ENCODE measurements at regions not wholly inside any gene's neighbourhood (a gene's known extent, or its start where the extent isn't known, plus 50 kb on each side); places are given as distances from the start of the nearest gene placed in this dataset.

DNA sequence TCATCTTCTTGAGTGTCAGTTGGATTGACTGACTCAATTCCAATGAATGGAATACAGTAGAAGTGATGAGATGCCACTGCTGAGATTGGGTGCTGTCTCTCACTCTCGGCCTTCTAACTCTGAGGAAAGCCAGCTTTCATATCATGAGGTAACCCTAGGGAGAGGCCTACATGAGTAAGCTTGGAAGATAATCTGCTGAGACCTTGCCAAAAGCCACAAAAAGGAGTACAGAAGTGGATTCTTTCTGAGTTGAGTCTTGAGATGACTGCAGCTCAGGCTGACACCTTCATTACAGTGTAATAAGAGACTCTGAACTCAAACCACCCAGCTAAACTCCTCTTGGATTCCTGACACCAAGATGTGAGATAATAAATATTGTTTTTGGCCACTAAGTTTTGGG lies 537.4 kb upstream of the MAGEB18 start:
- Histone ChIP-seq H3K36me3 (ENCODE audit: control insufficient read depth in 2 of 2, extremely low read depth in 1 of 2, insufficient read depth in 1 of 2, low read length in 1 of 2) (no peaks in the 10 kb centered on the region), H3K4me3 (ENCODE audit: control insufficient read depth in 1 of 2, extremely low read depth in 1 of 2, low read length in 1 of 2) (no peak overlapping the region), H3K4me1 (ENCODE audit: control insufficient read depth in 1 of 2, extremely low read depth in 1 of 2, insufficient read depth in 2 of 2, low read length in 2 of 2) (no peaks in the 10 kb centered on the region), H3K27ac (ENCODE audit: low read length) (no peak overlapping the region), H3K27me3 (replicated peaks in 1 of 2; ENCODE audit: control insufficient read depth in 2 of 2, extremely low read depth in 1 of 2, insufficient read depth in 2 of 2, low read length in 1 of 2) (no peaks in the 10 kb centered on the region), H3K9me3 (no peaks in the 10 kb centered on the region)
- no peak overlapping the region for H3K4me3 Mint-ChIP-seq
- ChIA-PET CTCF (no interaction called here), POLR2A (no interaction called here)
- H3K27ac Mint-ChIP-seq, result no peak overlapping the region
- ATAC-seq (replicated peaks in 1 of 4) (no peak), DNase-seq (no peak)
- H3K36me3 Mint-ChIP-seq, result no peaks in the 10 kb centered on the region
- H3K27me3 Mint-ChIP-seq, result no peaks in the 10 kb centered on the region
- no CpG with 5 or more reads among the region's 1 CpG for WGBS (ENCODE audit: insufficient coverage)
- peaks cover 0 to 23% (median 2%) of the 10 kb centered on the region in 3 donors for H3K9me3 Mint-ChIP-seq
- no peaks in the 10 kb centered on the region for H3K4me1 Mint-ChIP-seq

DNA sequence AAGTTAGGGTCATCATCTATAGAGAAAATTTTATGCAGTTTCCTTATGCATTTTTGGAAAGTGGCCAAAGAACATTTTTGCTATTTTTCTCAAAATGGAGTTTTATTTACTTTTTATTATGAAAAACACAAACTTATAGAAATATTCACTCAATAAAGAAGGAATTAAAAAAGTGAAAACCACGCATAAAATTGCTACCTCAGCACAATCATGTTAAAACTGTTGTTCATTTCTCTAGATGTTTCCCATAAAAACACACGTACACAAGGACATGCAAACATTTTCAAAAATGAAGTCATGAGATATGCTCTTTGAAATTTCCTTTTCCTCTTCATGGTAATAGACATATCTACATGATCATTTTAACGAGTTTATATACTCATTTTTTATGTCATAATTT lies 536.8 kb upstream of the MAGEB18 start:
- Mint-ChIP-seq H3K4me1 (no peaks in the 10 kb centered on the region), H3K27ac (no peak overlapping the region), H3K36me3 (no peaks in the 10 kb centered on the region), H3K4me3 (no peak overlapping the region), H3K9me3 (peaks cover 0 to 23% (median 0%) of the 10 kb centered on the region in 3 donors), H3K27me3 (no peaks in the 10 kb centered on the region)
- no peaks in the 10 kb centered on the region for H3K27me3 ChIP-seq (replicated peaks in 1 of 2; ENCODE audit: control insufficient read depth in 2 of 2, extremely low read depth in 1 of 2, insufficient read depth in 2 of 2, low read length in 1 of 2)
- ATAC-seq (replicated peaks in 1 of 4) (no peak), DNase-seq (no peak)
- H3K4me3 ChIP-seq (ENCODE audit: control insufficient read depth in 1 of 2, extremely low read depth in 1 of 2, low read length in 1 of 2), result no peak overlapping the region
- no CpG with 5 or more reads among the region's 3 CpGs for whole genome bisulfite sequencing (ENCODE audit: insufficient coverage)
- POLR2A ChIA-PET, result no interaction called here
- no peaks in the 10 kb centered on the region for H3K36me3 ChIP-seq (ENCODE audit: control insufficient read depth in 2 of 2, extremely low read depth in 1 of 2, insufficient read depth in 1 of 2, low read length in 1 of 2)
- no peaks in the 10 kb centered on the region for H3K9me3 ChIP-seq
- H3K4me1 ChIP-seq (ENCODE audit: control insufficient read depth in 1 of 2, extremely low read depth in 1 of 2, insufficient read depth in 2 of 2, low read length in 2 of 2), result no peaks in the 10 kb centered on the region
- CTCF ChIA-PET, result no interaction called here
- no peak overlapping the region for H3K27ac ChIP-seq (ENCODE audit: low read length)

GRCh38 chrX:25618248-25618647 lies 519.9 kb upstream of the MAGEB18 start:
- no peaks in the 10 kb centered on the region for H3K27me3 ChIP-seq (replicated peaks in 1 of 2; ENCODE audit: control insufficient read depth in 2 of 2, extremely low read depth in 1 of 2, insufficient read depth in 2 of 2, low read length in 1 of 2)
- peaks cover 0 to 4% of the 10 kb centered on the region in 2 donors for H3K27me3 Mint-ChIP-seq
- H3K4me3 Mint-ChIP-seq, result no peak overlapping the region
- no peaks in the 10 kb centered on the region for H3K4me1 ChIP-seq (ENCODE audit: control insufficient read depth in 1 of 2, extremely low read depth in 1 of 2, insufficient read depth in 2 of 2, low read length in 2 of 2)
- H3K27ac Mint-ChIP-seq, result no peak overlapping the region
- H3K4me1 Mint-ChIP-seq, result no peaks in the 10 kb centered on the region
- no peak for ATAC-seq (replicated peaks in 1 of 4)
- POLR2A ChIA-PET, result no interaction called here
- H3K9me3 Mint-ChIP-seq, result peaks cover 0 to 4% (median under 1%) of the 10 kb centered on the region in 3 donors
- no peak for DNase-seq
- WGBS (ENCODE audit: insufficient coverage), result no CpG with 5 or more reads among the region's 4 CpGs
- no peaks in the 10 kb centered on the region for H3K9me3 ChIP-seq
- H3K27ac ChIP-seq (ENCODE audit: low read length), result no peak overlapping the region
- no peaks in the 10 kb centered on the region for H3K36me3 ChIP-seq (ENCODE audit: control insufficient read depth in 2 of 2, extremely low read depth in 1 of 2, insufficient read depth in 1 of 2, low read length in 1 of 2)
- CTCF ChIA-PET, result no interaction called here
- no peak overlapping the region for H3K4me3 ChIP-seq (ENCODE audit: control insufficient read depth in 1 of 2, extremely low read depth in 1 of 2, low read length in 1 of 2)
- no peaks in the 10 kb centered on the region for H3K36me3 Mint-ChIP-seq

GRCh38 chrX:25640276-25640675 lies 497.9 kb upstream of the MAGEB18 start:
- Histone ChIP-seq H3K27me3 (replicated peaks in 1 of 2; ENCODE audit: control insufficient read depth in 2 of 2, extremely low read depth in 1 of 2, insufficient read depth in 2 of 2, low read length in 1 of 2) (no peaks in the 10 kb centered on the region), H3K36me3 (ENCODE audit: control insufficient read depth in 2 of 2, extremely low read depth in 1 of 2, insufficient read depth in 1 of 2, low read length in 1 of 2) (no peaks in the 10 kb centered on the region), H3K4me1 (ENCODE audit: control insufficient read depth in 1 of 2, extremely low read depth in 1 of 2, insufficient read depth in 2 of 2, low read length in 2 of 2) (no peaks in the 10 kb centered on the region), H3K4me3 (ENCODE audit: control insufficient read depth in 1 of 2, extremely low read depth in 1 of 2, low read length in 1 of 2) (no peak overlapping the region), H3K9me3 (peaks cover 2% of the 10 kb centered on the region), H3K27ac (ENCODE audit: low read length) (no peak overlapping the region)
- Mint-ChIP-seq H3K27ac (no peak overlapping the region), H3K4me1 (no peaks in the 10 kb centered on the region), H3K27me3 (no peaks in the 10 kb centered on the region), H3K4me3 (no peak overlapping the region), H3K9me3 (peaks cover 0 to 12% (median 3%) of the 10 kb centered on the region in 3 donors), H3K36me3 (no peaks in the 10 kb centered on the region)
- ATAC-seq (replicated peaks in 1 of 4) (no peak), DNase-seq (no peak)
- POLR2A ChIA-PET, result no interaction called here
- no CpG with 5 or more reads among the region's 1 CpG for WGBS (ENCODE audit: insufficient coverage)
- CTCF ChIA-PET, result no interaction called here

- no peaks in the 10 kb centered on the region for H3K27me3 ChIP-seq (replicated peaks in 1 of 2; ENCODE audit: control insufficient read depth in 2 of 2, extremely low read depth in 1 of 2, insufficient read depth in 2 of 2, low read length in 1 of 2)
- H3K36me3 Mint-ChIP-seq, result no peaks in the 10 kb centered on the region
- no peak overlapping the region for H3K4me3 ChIP-seq (ENCODE audit: control insufficient read depth in 1 of 2, extremely low read depth in 1 of 2, low read length in 1 of 2)
- H3K4me1 ChIP-seq (ENCODE audit: control insufficient read depth in 1 of 2, extremely low read depth in 1 of 2, insufficient read depth in 2 of 2, low read length in 2 of 2), result no peaks in the 10 kb centered on the region
- DNase-seq, result no peak
- 100% methylated on average over 1 of the region's 21 CpGs for WGBS (ENCODE audit: insufficient coverage)
- ChIA-PET POLR2A (no interaction called here), CTCF (no interaction called here)
- H3K27ac Mint-ChIP-seq, result no peak overlapping the region
- H3K9me3 Mint-ChIP-seq, result peaks cover 0 to 11% (median 0%) of the 10 kb centered on the region in 3 donors
- H3K9me3 ChIP-seq, result no peaks in the 10 kb centered on the region
- no peak overlapping the region for H3K4me3 Mint-ChIP-seq
- no peaks in the 10 kb centered on the region for H3K4me1 Mint-ChIP-seq
- no peak overlapping the region for H3K27ac ChIP-seq (ENCODE audit: low read length)
- no peak for ATAC-seq (replicated peaks in 1 of 4)
- H3K27me3 Mint-ChIP-seq, result peaks cover 0 to 8% of the 10 kb centered on the region in 2 donors
- no peaks in the 10 kb centered on the region for H3K36me3 ChIP-seq (ENCODE audit: control insufficient read depth in 2 of 2, extremely low read depth in 1 of 2, insufficient read depth in 1 of 2, low read length in 1 of 2)
Observed at GRCh38 chrX:25646156-25646555, 492.0 kb upstream of the MAGEB18 start.

DNA sequence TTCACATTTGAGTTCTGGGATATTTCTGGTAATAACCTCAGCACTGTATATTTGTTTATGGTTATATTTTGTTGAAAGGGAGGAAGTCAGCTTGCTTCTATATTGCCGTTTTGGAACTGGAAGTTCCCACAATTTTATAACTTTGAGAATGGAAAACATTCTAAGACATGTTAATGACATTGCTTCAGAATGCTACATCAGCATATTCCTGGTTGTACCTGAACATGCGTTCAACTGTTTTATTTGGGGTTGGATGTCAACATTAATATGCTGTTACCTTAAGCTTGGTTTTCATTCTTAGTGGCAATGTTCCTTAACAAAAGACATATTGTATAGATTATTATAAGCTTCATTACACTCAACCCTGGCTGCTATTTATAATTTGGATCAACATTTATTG lies 489.4 kb upstream of the MAGEB18 start:
- no peak overlapping the region for H3K27ac Mint-ChIP-seq
- H3K4me1 Mint-ChIP-seq, result no peaks in the 10 kb centered on the region
- no peak for DNase-seq
- POLR2A ChIA-PET, result no interaction called here
- H3K9me3 Mint-ChIP-seq, result peaks cover 0 to 4% (median 0%) of the 10 kb centered on the region in 3 donors
- no peaks in the 10 kb centered on the region for H3K4me1 ChIP-seq (ENCODE audit: control insufficient read depth in 1 of 2, extremely low read depth in 1 of 2, insufficient read depth in 2 of 2, low read length in 2 of 2)
- no peaks in the 10 kb centered on the region for H3K27me3 ChIP-seq (replicated peaks in 1 of 2; ENCODE audit: control insufficient read depth in 2 of 2, extremely low read depth in 1 of 2, insufficient read depth in 2 of 2, low read length in 1 of 2)
- ATAC-seq (replicated peaks in 1 of 4), result no peak
- CTCF ChIA-PET, result no interaction called here
- H3K4me3 ChIP-seq (ENCODE audit: control insufficient read depth in 1 of 2, extremely low read depth in 1 of 2, low read length in 1 of 2), result no peak overlapping the region
- H3K27ac ChIP-seq (ENCODE audit: low read length), result no peak overlapping the region
- H3K4me3 Mint-ChIP-seq, result no peak overlapping the region
- no peaks in the 10 kb centered on the region for H3K36me3 Mint-ChIP-seq
- WGBS (ENCODE audit: insufficient coverage), result no CpG with 5 or more reads among the region's 2 CpGs
- H3K9me3 ChIP-seq, result no peaks in the 10 kb centered on the region
- H3K36me3 ChIP-seq (ENCODE audit: control insufficient read depth in 2 of 2, extremely low read depth in 1 of 2, insufficient read depth in 1 of 2, low read length in 1 of 2), result no peaks in the 10 kb centered on the region
- H3K27me3 Mint-ChIP-seq, result peaks cover 0 to 8% of the 10 kb centered on the region in 2 donors

GRCh38 chrX:25650216-25650820 lies 487.8 kb upstream of the MAGEB18 start:
- no peaks in the 10 kb centered on the region for H3K36me3 Mint-ChIP-seq
- Histone ChIP-seq H3K27me3 (replicated peaks in 1 of 2; ENCODE audit: control insufficient read depth in 2 of 2, extremely low read depth in 1 of 2, insufficient read depth in 2 of 2, low read length in 1 of 2) (no peaks in the 10 kb centered on the region), H3K4me3 (ENCODE audit: control insufficient read depth in 1 of 2, extremely low read depth in 1 of 2, low read length in 1 of 2) (no peak overlapping the region), H3K4me1 (ENCODE audit: control insufficient read depth in 1 of 2, extremely low read depth in 1 of 2, insufficient read depth in 2 of 2, low read length in 2 of 2) (no peaks in the 10 kb centered on the region), H3K9me3 (no peaks in the 10 kb centered on the region), H3K27ac (ENCODE audit: low read length) (no peak overlapping the region), H3K36me3 (ENCODE audit: control insufficient read depth in 2 of 2, extremely low read depth in 1 of 2, insufficient read depth in 1 of 2, low read length in 1 of 2) (no peaks in the 10 kb centered on the region)
- ATAC-seq (replicated peaks in 1 of 4), result no peak
- no peak overlapping the region for H3K4me3 Mint-ChIP-seq
- 80% methylated on average over 1 of the region's 5 CpGs for WGBS (ENCODE audit: insufficient coverage)
- CTCF ChIA-PET, result interaction anchor here in 1 of 2 donors (0.6 kb wide), 1 partner anchor 471 kb away, joined by 4 read pairs; no protein-coding TSS in a partner anchor
- peaks cover 0 to 4% (median 0%) of the 10 kb centered on the region in 3 donors for H3K9me3 Mint-ChIP-seq
- POLR2A ChIA-PET, result no interaction called here
- peaks cover 0 to 8% of the 10 kb centered on the region in 2 donors for H3K27me3 Mint-ChIP-seq
- H3K4me1 Mint-ChIP-seq, result no peaks in the 10 kb centered on the region
- H3K27ac Mint-ChIP-seq, result no peak overlapping the region
- DNase-seq, result no peak

Data from T-cell (primary cell).